GM19239 (cell line): ENCODE measurements at regions not wholly inside any gene's neighbourhood (a gene's known extent, or its start where the extent isn't known, plus 50 kb on each side); places are given as distances from the start of the nearest gene placed in this dataset.

ENCODE experiments used
- DNase-seq: peaks from one replicate; pipeline ENCODE4 v3.0.0; 2011; ENCODE audit warnings: low spot score; ENCODE audit not compliant: insufficient read length
- FAIRE-seq: peaks from 2 replicates; lab custom pipeline; 2011; peaks lifted over from hg19 to GRCh38; lab: Jason Lieb, UNC

DNA sequence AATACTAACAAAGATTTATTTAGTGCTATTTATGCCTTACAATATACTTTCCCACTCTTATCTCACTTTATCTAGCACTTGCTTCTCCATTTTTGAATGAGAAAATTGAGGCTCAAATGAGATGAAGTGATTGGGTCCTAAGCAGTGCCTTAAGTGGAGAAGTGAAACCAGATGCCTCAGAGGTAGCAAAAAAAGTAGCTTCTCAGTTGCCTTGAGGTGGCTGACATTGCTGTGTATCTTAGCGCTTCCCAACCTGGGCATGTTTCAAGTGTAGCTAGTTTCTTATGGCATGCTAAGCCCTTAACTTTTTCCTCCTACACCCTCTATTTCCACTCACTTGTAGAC is 390.4 kb downstream of the OMA1 start:
- FAIRE-seq (peak; percentile 52), DNase-seq (no peak)

DNA sequence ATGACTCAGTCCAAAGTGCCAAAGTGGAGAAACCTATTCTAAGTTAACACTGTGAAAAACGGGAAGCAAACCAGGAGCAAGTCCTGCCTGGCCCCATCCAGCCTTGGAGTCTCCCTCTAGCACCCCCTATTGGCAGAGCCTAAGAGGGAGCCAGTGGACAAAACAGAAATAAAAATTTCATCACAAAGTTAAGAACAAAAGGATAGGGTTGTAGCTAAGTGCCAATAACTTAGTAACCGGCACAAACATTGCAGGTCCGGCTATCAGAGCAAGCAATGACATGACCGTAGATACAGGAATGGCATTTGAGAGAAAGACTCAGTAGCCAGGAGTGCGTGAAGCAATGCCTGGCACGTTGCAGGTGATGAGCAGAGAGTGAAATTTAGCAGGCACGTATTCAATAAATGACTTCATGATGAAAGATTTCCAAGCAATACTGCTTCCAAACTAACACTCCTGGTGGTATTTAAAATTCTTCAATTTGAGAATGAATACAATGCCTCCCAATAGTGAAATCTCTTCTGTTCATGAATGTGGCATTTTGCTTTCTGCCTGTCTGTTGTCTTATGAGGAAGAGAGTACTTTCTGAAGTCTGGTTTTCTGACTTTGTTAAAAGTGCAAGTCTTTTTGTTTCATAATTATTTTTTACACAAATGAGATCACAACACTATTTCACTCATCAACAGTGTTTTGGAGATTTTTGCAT is 391.0 kb downstream of the OMA1 start:
- no peak for FAIRE-seq
- DNase-seq, result no peak

DNA sequence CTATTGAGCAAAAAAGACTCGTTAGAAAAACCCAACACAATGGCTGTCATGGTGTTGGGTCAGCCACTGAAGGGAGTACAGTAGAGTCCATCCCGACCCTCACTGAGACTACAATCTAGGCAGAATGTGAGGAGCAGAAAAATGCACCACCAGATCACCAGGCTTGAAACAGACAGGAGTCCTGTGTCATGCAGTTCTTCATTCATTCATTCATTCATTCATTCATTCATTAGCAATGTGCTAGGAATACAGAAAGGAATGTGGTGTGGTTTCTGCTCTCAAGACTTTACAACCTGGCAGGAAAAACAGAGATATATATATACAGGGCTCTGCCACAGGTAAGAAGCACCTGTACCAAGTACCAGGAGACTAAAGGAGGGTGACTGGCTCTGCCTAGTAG is 392.3 kb downstream of the OMA1 start:
- FAIRE-seq (no peak), DNase-seq (no peak)

DNA sequence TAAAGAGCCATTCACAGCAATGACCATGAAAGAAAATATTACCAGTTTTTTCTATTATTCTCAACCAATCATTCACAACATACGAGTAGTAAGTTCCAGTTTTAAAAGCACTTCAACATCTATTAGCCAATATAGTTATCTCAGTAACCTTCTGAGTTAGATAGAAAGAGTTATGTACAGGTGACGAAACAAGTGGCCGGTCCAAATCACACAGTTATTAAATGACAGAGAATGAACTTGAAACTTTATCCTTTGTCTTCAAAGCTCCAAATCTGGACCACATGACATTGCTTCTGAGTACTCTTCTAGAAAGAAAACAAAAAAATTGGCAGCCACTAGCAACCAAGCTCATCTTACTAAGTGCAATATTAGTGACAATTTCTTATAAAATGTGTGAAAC is 393.8 kb downstream of the OMA1 start:
- DNase-seq (no peak), FAIRE-seq (no peak)

DNA sequence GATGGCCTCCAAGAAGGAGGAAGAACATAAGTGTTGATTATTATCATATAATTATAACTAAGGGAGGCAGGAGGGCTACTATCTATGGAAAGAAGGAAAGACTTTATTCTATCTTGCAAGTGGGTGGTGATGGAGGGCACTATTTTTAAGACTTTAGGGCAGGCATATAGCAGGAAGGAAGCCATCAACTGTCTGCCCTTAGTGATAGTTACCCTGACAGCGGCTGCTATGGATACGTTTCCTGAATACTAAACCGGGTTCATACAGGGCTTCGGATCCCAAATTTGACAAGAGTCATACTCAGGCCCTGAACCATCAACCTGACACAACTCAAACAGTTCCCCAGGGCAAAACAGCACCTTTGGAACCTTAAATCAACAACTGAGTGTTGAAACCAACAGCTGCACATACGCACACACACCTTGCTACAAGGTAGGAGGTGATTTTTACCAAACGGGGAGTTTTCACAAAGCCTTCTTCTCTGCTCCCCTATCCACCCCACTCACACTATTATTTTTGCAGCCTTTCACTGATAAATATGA is 397.2 kb downstream of the OMA1 start:
- no peak for DNase-seq
- no peak for FAIRE-seq

DNA sequence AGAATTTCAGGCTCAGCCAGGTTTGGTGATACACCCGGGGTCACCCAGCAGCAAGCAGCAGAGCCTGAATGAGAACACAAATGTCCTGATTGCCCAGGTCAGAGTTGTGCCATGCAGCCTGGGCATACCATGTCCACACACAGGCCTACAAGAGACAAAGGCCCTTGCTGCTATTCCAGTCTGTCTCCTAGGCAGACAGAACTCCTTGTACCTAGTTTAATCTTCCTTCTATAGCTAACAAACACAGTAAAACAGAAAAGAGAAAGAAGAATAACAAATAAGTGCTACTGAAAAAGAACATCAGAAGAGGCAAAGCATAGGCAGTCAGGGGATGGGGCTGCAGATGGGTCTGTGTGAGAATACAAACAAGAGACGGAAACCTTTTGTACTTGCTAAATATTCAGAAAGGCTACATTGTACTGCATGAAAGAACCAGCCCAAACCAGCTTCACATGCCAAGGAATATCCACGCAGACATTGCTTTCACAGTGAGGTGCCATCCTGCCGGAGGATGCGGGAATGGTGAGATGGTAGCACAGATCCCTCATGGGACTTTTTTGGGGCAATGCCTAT is 401.7 kb downstream of the OMA1 start:
- DNase-seq (no peak), FAIRE-seq (no peak)

DNA sequence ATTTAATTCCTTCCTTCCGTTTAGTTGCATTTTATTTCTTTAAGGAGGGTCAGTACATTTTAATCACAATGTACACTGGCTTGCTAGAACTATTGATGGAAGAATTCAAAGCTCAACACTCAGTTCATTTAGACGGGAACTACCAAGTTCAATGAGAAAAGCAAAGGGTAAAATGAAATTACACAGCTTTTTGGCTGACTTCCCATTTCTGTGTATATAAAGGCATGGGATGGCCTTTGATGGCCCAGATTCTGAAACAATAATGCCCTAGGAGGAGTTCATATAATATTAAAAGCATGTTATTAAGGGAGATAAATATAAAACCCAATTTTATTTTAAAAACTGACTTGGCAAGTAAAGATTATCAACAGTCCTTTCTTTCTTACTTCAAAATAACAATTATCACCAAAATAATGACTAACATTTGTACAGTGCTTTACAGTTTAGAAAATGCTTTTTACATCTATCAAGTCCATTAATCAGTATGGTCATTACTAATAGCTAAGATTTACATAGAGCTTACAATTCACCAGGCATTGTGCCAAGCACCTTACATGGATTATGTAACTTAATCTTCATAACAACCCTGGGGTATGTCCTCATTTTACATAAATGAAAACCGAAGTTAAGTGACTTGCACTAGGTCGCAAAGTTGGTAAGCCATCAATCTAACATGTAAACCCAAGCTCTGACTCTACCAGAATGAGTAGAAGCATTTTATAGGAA is 402.4 kb downstream of the OMA1 start:
- FAIRE-seq (no peak), DNase-seq (no peak)

DNA sequence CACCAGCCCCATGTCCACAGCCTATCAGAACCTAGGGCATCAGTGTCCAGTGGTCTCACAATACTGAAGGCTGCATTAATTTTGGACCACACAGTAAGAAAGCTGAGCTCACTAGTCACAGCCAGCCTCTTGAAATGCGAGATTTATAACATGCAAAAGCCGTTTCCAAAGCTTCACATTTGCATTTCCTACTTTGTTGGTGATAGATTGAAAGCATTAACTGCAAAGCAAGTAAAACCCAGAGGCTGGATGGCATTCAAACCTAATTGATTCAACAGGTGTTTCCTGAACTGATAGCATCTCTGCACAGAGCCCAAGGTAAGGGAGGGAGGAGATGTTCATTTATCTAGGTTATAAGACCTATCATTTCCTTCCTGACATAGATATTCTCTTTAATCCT is 410.1 kb downstream of the OMA1 start:
- FAIRE-seq (no peak), DNase-seq (no peak)

DNA sequence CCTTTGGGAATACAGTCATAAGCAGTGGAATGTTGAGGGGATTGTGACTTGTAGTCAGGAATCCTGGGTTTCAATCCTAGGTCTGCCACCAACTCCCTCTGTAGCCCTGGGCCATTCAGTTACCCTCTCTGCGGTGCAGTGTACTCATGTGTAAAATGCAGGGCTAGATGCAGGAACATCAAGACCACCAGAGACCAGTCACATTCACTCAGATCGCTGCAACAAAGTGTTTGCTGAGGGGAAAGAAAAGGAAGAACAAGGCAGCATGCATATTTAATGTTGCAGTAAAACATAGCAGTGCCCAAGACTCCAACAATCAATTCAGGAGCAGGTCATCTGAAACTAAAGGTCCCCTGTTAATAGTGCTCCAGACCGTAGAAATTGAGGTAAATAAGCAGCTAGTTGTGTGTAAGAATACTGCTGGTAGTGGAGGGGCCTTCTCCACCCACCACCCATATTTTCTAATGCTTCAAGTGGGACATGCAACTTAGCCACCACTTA is 410.7 kb downstream of the OMA1 start:
- no peak for FAIRE-seq
- DNase-seq, result no peak

DNA sequence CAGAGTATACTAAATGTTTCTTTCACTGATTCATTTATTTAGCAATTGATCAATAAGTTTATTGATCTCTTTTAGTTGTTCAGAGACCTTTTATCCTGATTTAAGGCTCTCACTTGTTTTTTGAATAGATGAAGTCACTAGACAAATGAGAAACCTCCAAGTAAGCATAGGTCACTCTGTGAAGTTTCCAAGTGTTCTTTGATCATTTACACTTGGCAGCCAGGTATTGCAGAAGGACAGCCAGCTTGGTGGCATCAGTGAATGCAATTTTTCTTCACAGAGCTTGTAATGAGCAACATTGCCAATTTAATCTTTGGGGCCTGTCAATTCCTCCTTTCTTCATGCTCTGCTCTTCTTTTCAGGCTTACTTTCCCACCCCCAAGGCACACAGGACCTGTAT is 413.0 kb downstream of the OMA1 start:
- FAIRE-seq, result no peak

DNA sequence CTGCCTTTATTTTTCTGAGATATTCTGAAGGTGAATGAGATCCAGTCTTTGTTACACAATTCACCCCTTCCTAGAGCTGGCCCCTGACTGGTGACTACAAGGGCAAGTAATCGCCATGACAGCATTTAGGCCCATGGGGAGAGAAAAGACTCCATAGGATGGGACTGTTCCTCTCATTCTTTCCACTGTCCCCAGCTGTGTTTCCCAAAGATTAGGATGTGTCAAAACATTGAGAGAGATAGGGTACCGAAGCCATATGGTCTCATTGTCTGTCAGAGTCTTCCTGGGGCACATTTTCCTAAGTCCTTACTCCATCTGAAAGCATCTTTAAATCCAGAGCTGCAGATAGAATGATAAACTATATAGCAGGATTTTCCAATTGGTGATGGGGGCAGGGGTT is 423.5 kb downstream of the OMA1 start:
- DNase-seq (no peak), FAIRE-seq (no peak)

More for the DNA sequence above, 413.0 kb downstream of the OMA1 start:
- DNase-seq, result no peak

DNA sequence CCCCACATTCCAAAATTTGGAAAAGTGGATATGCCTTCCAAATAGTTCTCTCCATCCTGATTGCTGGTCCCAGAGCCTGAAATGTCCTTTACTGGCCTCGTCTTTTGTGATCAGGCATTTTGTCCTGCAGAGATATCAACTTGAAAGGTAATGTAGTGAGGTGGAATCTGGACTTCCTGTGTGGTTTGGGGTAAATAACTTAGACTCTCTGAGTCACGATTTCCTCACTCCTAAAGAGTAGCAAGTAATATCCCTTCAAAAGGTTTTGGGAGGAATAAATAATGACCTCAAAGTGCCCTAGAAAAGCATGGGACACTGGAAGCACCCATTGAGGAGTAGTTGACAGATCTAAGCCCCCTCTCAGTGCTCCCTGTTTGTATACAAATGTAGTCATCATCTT is 426.6 kb downstream of the OMA1 start:
- DNase-seq (no peak), FAIRE-seq (no peak)

DNA sequence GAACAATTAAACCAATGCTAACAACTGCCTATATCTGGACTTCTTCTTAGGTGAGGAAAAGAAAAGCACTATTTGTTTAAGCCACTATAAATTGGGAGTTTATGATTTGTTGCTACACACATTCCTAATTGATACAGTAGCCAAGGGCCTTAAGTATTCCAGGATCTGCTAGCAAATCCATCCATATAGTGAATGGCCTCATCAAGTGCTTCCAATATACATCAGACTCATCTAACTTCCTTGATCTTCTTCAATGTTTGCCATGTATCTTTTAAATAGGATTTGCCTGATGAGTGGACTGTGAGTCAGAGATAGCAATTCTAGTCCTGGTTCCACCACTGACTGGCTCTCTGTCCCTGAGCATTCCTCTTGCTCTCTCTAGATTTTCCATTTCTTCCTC is 430.2 kb downstream of the OMA1 start:
- no peak for DNase-seq
- no peak for FAIRE-seq

DNA sequence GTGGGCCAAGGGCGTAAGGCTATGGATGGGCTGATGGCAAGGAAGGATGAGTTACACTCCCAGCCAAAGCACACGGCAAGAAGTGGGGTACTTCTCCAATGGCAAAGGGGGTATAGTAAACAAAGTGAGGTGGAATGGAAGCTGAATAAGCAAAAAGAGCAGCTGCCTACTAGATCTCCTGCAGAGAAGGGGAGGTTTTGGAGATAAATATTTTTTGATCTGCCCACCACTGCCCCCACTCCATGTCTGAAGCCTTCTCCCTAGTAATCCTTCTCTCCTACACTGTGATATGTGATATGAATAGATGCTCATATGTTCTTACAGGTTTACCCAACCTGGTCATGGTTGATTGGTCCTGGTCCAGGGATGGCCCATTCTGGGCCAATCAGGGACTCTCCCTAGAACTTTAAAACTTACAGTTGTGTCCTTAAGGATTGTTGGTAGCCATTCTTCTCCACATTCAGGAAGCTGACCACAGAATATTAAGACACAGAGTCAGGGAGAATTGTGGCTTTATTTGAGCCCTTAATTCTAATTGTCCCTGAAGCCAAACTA is 436.8 kb downstream of the OMA1 start:
- no peak for FAIRE-seq

DNA sequence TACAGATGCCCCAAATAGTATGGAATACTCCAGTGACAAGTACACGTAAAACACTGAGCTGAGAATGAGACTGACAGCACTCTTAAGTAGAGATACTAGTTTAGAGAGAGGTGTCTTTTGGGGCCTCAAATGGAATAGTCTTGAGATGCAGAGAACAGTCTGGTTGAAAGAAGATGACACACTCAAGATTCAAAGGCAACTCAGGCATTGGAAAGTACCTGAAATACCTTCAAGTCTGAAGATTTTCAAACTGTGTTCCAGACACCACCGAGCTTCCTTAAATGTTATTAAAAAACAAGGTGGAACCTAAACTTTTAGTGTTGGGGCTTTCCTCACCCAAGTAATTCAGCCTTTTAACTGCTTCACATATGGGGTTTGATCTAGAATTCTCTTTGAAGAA is 437.7 kb downstream of the OMA1 start:
- no peak for DNase-seq
- no peak for FAIRE-seq

More for the DNA sequence above, 436.8 kb downstream of the OMA1 start:
- DNase-seq, result no peak

DNA sequence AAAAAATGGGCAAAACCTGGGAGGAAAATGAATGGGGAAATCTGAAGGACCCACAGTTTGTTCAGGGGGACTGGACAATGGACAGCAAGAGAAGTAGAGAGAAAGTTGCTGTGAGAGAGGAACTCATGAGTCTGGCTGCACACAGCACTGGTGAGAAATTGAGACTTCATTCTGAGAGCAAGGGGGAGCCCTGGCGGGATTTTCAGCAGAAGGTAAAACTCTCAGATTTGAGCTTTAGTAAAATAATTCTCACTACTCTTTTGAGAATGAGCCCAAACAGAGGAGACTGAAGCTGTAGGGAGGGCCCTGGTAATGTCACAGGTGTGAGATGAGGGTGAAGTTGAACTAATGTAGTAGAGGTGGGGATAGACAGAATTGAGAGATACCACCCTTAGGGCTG is 438.6 kb downstream of the OMA1 start:
- no peak for FAIRE-seq

DNA sequence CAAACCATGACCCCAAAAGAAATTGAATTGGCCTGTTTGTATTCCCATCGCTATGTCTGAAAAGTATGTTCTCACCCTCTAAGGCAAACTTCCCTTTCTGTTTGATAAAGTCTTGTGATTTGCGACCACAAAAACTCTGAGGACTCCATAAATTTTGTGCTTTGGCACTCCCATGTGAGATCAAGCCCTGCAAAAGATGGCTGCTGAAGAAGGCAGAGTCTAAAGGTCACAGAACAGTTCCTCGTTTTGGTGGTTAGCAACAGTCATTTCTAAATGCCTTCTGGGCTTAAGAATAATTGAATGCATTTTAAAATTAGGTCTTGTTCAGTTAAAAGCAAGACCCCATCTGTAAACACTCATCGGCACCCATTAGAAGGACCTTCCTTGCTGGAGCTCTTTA is 441.6 kb downstream of the OMA1 start:
- peak; percentile 10 for DNase-seq

More for the DNA sequence above, 438.6 kb downstream of the OMA1 start:
- no peak for DNase-seq

DNA sequence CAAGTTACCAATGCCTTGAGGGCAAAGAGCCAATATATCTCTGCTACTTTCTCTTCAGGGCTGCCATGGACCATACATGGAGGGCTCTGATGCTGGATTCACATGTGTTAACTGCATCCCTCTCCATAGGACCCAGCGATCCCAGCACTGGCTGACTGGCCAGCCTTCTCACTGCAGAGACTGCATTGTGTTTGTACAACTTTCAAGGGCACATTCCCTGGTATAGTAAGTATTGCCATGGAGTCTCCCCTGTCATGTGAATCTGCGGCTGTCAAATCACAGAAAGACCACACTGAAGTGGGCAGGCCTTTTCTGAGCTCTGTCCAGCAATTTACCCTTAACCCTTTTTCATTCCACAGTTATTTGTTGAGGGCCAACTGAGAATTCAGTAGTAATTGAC is 449.8 kb downstream of the OMA1 start:
- DNase-seq, result no peak
- FAIRE-seq, result no peak

More for the DNA sequence above, 441.6 kb downstream of the OMA1 start:
- peak; percentile 92 for FAIRE-seq

DNA sequence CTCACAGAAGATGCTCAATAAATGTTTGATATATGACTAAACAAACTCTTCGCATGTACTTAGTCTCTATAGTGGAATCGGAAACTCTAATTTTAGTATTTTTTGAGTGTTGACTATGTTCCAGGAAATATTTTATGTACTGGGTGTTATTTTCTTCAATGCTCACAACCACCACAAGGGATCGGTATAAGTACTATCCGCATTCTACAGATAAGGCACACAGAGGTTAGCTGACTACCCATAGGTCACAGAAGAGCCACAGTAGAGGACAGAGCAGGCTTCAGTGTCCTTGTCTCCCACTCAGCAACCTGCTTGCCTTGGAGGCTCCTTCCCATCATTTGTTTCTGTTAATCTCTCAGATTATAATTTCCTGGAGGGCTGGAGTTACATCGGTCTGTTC is 451.3 kb downstream of the OMA1 start:
- DNase-seq, result no peak
- FAIRE-seq, result no peak

DNA sequence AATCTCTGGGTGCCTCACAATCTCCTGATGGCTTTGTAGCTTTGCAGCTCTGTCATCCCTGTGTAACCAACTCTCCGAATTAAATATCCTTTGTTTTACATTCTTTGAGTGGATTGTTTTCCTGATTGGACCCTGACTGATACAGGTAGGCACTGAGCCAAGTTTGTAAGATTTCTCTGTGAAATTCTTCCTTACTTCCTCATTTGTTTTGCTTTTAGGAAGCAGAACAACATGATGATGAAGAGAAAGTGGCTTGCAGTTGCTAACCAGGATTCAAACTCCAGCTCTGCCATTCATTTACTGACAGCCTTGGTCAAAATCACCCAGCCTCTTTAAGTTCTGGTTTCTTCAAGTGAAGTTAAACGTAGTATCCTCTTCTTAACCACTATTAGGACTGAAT is 452.3 kb downstream of the OMA1 start:
- no peak for FAIRE-seq

DNA sequence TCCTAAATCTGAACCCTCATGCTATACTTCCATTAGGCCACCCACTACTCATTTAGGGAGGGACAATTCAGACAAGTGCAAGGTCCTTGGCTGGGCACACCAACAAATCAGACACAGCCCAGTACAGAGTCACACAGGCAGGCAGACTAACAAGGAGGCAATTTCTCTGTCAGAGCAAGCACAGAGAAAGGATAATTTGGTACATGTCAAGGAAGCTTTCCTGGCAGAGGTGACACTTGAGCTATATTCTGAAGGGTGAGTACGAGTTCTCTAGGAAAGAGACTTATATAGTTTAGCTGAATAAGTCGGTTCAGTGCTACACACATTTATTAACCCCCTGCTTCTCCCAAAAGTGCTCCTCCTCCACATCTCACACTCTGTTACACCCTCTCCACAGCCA is 455.9 kb downstream of the OMA1 start:
- DNase-seq (no peak), FAIRE-seq (no peak)

More for the DNA sequence above, 452.3 kb downstream of the OMA1 start:
- DNase-seq, result no peak
